ENCODE measurements at regions not wholly inside any gene's neighbourhood (a gene's known extent, or its start where the extent isn't known, plus 50 kb on each side); places are given as distances from the start of the nearest gene placed in this dataset.
"Not testable (repeated sequence)": the region's sequence is repeated elsewhere in the genome, so short reads cannot be mapped to it uniquely, and the experiment has no call there.

GRCh38 chr7:108653526-108653925 is 83.9 kb downstream of the DNAJB9 start:
- Mint-ChIP-seq H3K27me3 (ENCODE audit: low read depth) (peaks cover 6% of the 10 kb centered on the region), H3K4me3 (no peak overlapping the region), H3K4me1 (peaks cover 22% of the 10 kb centered on the region), H3K27ac (no peak overlapping the region), H3K36me3 (no peaks in the 10 kb centered on the region), H3K9me3 (no peaks in the 10 kb centered on the region)
- no peak for DNase-seq (ENCODE audit: low spot score in 2 of 2, unreplicated experiment in 2 of 2)
- no peak for TF ChIP-seq CTCF (IDR thresholded peaks at IDR 0.05; ENCODE audit: unreplicated experiment)

DNA sequence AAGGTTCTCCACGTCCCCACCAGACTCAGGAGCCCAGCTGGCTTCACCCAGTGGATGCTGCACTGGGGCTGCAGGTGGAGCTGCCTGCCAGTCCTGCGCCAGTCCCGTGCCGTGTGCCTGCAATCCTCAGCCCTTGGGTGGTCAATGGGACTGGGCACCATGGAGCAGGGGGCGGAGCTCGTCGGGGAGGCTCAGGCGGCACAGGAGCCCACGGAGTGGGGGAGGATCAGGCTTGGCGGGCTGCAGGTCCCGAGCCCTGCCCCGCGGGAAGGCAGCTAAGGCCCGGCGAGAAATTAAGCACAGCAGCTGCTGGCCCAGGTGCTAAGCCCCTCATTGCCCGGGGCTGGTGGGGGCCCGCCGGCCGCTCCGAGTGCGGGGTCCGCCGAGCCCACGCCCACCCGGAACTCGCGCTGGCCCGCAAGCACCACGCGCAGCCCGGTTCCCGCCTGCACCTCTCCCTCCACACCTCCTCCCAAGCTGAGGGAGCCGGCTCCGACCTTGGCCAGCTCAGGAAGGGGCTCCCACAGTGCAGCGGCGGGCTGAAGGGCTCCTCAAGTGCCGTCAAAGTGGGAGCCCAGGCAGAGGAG is 87.6 kb downstream of the DNAJB9 start:
- not testable (repeated sequence) for H3K27me3 Mint-ChIP-seq (ENCODE audit: low read depth); H3K27ac Mint-ChIP-seq; H3K9me3 Mint-ChIP-seq; H3K4me3 Mint-ChIP-seq; DNase-seq (ENCODE audit: low spot score in 2 of 2, unreplicated experiment in 2 of 2); H3K36me3 Mint-ChIP-seq; H3K4me1 Mint-ChIP-seq

- peaks cover 6% of the 10 kb centered on the region for H3K27me3 Mint-ChIP-seq (ENCODE audit: low read depth)
- H3K4me1 Mint-ChIP-seq = peaks cover 6% of the 10 kb centered on the region
- H3K27ac Mint-ChIP-seq = no peak overlapping the region
- no peak for TF ChIP-seq CTCF (IDR thresholded peaks at IDR 0.05; ENCODE audit: unreplicated experiment)
- DNase-seq (ENCODE audit: low spot score in 2 of 2, unreplicated experiment in 2 of 2) = no peak
- no peak overlapping the region for H3K4me3 Mint-ChIP-seq
- H3K36me3 Mint-ChIP-seq = no peaks in the 10 kb centered on the region
- H3K9me3 Mint-ChIP-seq = no peaks in the 10 kb centered on the region
Measured at GRCh38 chr7:108659261-108659660, 89.6 kb downstream of the DNAJB9 start.

DNA sequence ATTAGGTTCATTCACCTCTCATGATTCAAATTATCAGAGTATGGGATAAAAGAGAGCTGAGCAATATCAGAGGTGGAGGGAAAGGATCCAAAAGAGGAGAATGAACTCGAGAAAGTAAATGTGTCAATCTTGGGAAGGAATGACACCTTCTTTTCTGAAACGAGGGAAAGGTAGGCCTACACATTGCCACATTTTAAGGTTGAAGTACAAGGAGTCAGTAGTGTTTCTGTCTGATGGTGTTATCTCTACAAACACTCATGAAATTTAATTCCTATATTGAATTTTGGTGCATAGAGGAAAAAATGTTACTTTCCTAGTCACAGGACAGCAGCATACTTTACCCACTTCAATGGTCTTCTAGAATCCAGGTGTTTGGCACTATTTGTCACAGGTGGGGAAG is 90.2 kb downstream of the DNAJB9 start:
- H3K9me3 Mint-ChIP-seq = no peaks in the 10 kb centered on the region
- DNase-seq (ENCODE audit: low spot score in 2 of 2, unreplicated experiment in 2 of 2) = no peak
- H3K27ac Mint-ChIP-seq = no peak overlapping the region
- no peak for TF ChIP-seq CTCF (IDR thresholded peaks at IDR 0.05; ENCODE audit: unreplicated experiment)
- H3K4me3 Mint-ChIP-seq = no peak overlapping the region
- no peaks in the 10 kb centered on the region for H3K36me3 Mint-ChIP-seq
- peaks cover 6% of the 10 kb centered on the region for H3K27me3 Mint-ChIP-seq (ENCODE audit: low read depth)
- H3K4me1 Mint-ChIP-seq = peaks cover 6% of the 10 kb centered on the region

GRCh38 chr7:108660465-108660864 is 90.8 kb downstream of the DNAJB9 start:
- Mint-ChIP-seq H3K27me3 (ENCODE audit: low read depth) (peaks cover 6% of the 10 kb centered on the region), H3K9me3 (no peaks in the 10 kb centered on the region), H3K4me3 (no peak overlapping the region), H3K4me1 (peaks cover 6% of the 10 kb centered on the region), H3K27ac (no peak overlapping the region), H3K36me3 (no peaks in the 10 kb centered on the region)
- TF ChIP-seq CTCF (IDR thresholded peaks at IDR 0.05; ENCODE audit: unreplicated experiment) = peak; percentile 34
- no peak for DNase-seq (ENCODE audit: low spot score in 2 of 2, unreplicated experiment in 2 of 2)

GRCh38 chr7:108662783-108663362 is 93.2 kb downstream of the DNAJB9 start:
- Mint-ChIP-seq H3K27me3 (ENCODE audit: low read depth) (peaks cover 4% of the 10 kb centered on the region), H3K4me3 (no peak overlapping the region), H3K4me1 (peaks cover 9% of the 10 kb centered on the region), H3K36me3 (no peaks in the 10 kb centered on the region), H3K9me3 (no peaks in the 10 kb centered on the region), H3K27ac (no peak overlapping the region)
- no peak for DNase-seq (ENCODE audit: low spot score in 2 of 2, unreplicated experiment in 2 of 2)
- no peak for TF ChIP-seq CTCF (IDR thresholded peaks at IDR 0.05; ENCODE audit: unreplicated experiment)

All from mesothelial cell of epicardium (in vitro differentiated cells).